Germinal center (tissue), 1 donor: ENCODE measurements at regions not wholly inside any gene's neighbourhood (a gene's known extent, or its start where the extent isn't known, plus 50 kb on each side); places are given as distances from the start of the nearest gene placed in this dataset.

Experiments used
- DNase-seq: peaks from one replicate; pipeline ENCODE4 v3.0.0; 2012; ENCODE audit warnings: mixed read lengths, low spot score

DNA sequence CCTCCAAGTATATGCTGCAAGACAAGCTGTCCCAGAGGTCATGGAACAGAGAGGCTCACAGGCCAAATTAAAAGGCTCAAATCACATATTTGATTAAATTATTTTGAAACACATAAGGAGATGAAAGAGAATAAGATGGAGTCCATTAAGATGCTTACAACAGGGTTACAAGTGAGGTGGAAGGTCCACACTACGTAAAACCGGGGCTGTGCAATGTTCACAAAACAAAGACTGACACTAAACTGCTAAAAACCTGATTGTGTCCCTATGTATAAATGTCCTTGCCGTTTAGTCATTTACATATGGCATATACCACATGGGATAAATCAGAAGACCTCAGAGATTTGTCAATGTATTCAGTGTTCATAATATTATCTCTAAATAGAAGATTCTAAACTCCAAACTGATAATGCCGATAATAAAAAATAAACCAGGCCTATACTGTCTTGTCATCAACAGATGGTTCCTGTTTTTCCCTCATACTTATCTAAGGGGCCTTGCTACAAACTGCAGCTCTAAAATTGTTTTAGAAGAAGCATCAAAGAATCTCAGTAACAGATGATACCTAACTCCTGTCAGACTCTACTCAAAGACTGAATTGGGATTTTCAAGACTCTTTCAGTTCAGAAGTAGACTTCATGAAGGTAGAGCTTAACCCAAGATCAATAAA lies 51.8 kb upstream of the RIPOR2 start:
- DNase-seq = no peak

DNA sequence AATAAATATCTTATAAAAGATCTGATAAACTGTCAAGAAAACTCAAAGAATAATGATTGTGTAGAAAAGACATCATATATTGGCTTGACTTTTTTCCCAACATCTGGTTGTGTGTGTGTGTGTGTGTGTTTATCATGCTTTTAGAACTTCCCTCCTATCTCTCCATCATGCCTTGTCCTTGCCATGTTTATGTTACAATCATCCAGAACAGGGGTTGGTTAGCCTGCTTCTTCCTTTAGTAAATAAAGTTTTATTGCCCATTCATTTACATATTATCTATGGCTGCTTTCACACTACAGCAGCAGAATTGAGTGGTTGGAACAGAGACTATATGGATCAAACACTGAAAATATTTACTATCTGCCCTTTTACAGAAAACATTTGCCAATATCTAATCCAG lies 52.8 kb upstream of the RIPOR2 start:
- DNase-seq = no peak

DNA sequence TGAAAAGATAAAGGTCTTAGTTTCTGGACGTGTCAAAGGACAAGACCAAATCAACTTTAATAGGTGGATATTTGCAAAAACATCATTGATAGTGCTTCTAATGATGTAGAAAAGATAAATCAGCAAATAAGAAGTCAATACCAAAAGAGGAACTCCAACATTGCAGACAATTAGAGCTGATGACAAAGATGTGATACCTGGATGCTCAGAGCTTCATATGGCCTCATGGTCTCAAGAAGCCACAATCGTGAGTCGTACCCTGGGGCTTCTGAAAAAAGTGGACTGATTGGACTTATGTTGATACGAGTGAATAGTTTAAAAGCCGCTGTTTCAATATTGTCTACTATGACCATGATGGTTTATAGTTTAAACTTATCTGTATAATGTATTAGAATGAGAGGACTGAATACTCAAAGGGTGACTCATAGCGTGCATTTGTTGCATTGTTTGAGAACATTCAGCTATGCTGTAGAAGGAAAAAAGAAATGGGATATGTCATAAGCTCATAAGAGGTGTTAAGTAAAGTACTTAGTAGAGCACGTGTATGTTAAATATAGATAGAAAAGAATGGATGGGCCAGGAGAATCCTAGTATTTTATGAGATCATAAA lies 54.6 kb upstream of the RIPOR2 start:
- no peak for DNase-seq

DNA sequence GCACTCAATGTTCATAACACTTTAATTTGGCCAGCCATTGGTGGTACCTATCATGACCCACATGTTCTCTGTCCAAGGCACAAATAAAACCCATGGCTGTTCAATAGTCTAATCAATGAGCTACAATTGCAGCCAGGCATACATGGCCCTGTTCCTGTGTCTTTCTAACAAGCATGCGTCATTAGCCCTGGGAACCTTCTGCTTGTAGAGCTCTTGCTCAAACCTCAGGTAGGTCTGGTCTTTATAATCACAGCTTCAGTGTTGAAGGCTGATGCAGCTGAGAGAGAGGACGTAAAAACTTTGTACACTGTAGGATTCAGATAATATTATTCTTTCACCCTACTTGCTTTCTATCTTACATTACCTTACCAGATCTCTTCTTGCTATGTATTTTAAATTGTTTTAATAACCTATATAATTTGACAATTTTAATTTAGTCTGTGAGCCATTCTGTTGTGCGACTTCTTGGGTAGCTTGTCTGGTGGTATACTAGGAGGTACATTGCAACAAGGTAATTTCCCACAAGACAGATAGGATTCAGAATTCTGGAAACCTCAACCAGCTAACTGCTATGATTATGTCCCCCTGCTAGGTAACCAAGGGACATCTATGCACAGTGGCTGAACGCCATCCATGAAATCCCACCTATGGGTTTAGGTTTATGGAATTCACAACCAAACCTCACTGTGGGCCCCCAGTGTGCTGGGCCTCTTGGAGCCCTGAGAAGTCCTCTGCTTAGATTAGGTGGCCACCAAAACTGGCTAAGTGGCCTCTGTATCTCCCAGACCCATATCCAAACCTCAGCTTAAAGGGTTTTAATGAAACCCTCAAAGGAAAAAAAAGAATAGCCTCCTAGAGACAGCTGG lies 55.4 kb upstream of the RIPOR2 start:
- no peak for DNase-seq

DNA sequence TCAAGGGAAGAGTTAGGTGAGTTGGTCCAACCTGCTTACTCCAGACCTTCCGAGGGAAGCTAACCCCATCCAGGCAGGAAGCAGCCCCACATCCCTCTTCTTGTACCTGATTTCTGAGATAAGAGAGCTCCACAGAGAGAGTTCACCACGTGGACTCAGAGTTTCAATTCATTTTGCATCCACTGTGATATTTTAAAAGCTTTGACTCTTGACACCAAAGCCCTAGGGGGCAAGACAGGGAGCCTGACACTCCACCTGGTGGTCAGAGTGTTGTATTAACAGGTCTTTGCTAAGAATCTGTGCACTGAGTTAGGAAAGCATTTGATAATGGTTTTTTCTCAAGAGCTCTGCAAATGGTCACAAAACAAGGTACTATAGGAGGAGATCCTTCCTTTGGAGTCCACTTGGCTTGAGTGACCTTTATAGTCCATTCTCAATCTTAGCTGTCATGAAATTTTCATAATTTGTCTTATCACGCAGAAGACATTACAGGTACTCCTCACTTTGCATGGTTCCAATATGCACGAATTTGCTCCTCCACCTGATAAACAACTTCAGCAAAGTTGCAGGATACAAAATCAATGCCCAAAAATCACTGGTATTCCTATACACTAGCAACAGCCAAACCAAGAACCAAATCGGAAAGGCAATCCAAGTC lies 56.2 kb upstream of the RIPOR2 start:
- DNase-seq = peak; percentile 75

DNA sequence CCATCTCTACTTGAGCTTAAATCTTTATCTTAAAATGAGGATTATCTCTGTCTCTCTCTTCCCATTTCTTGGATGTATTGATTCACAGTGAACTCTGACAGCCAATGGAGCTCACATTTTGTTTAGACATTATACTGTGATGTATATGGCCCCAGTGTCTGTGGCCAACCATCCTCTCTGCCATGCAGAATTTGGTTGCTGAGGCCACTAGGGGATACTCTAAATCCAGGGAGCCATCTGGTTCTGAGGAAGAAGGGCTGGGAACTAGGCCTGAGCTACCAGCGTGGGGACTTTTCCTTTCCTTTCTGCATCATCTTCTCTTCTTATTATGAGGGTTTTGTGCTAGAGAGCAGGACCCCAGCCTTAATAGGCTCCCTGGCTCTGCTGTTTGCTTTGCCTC lies 59.1 kb upstream of the RIPOR2 start:
- DNase-seq = no peak

DNA sequence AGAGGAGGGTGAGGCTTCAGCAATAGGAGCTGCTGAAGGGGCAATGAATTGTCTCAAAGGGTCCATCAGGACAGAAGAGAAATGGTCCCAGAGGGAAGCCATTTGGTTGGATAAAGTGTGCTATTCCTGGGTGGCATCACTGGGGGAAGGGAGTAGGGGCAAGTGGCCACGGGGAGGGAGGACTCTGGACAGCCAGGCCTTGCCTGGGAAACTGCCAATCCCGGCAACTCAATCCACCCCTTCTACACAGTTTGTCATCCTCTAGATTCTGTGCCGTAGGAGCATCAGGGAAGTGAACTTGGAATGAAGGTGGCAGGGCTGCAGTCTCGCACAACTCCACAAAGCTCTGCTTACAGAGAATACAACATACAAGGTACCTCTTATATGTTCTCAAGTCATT lies 59.5 kb upstream of the RIPOR2 start:
- DNase-seq = no peak

DNA sequence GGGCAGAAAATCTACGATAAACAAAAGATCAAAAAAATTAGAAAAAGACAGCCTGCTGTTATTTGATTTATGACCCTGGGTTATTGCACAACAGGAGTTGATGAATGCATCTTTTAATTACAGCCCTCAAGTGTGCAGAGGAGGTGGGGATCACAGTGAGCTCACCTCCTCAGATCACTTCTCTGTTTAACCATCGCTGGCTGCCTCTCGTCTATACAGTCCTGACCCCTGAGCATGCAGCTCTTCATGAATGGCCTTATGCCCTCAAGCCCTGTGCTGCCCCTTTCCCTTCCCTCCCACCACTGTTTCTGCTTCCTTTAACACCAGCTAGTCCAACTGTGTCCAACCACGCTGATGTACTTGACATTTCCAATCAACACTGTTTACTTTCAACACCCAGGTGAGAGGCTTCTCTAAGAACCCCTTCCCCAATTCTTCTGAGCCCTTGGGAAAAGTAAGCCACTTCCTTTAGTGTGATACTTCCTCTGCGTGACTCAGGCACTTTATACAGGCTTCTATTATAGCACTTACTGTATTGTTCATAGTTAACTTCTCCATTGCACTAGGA lies 60.6 kb upstream of the RIPOR2 start:
- no peak for DNase-seq

DNA sequence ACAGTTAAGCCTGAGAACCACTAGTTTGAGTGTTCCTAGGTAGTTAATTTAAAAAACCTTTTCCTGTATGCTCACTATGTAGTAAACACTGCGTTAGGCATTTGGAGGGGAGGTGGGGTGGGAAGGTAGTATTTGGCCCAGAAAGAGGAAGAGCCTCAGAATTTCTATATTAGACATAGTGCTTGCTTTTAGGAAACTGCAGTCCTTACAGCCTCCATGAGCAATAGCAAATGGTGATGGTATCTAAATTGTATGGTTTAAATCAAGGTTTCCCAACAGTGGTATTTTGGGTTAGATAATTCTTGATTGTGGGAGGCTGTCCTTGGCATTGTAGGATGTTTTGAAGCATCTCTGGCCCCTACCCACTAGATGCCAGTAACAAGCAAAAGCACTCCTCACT lies 61.5 kb upstream of the RIPOR2 start:
- DNase-seq = no peak

DNA sequence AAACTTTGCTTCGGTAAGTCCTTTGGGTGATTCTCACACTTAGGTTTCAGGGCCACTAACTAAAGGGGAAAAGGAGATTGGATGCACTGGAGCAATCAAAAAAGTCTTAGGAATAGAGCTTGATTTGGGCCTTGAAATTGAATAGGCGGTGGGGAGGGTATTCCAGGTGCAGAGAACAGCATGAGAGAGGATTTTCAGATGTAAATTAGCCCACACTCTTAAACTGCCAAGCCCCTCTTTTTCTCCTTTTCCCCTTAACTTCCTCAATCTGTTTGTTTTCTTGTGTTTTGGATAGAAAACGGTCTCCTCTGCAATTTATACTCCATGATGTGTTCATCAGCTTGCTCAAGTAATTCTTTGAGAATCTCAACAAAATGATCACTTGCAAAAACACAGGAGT lies 62.1 kb upstream of the RIPOR2 start:
- DNase-seq = no peak

DNA sequence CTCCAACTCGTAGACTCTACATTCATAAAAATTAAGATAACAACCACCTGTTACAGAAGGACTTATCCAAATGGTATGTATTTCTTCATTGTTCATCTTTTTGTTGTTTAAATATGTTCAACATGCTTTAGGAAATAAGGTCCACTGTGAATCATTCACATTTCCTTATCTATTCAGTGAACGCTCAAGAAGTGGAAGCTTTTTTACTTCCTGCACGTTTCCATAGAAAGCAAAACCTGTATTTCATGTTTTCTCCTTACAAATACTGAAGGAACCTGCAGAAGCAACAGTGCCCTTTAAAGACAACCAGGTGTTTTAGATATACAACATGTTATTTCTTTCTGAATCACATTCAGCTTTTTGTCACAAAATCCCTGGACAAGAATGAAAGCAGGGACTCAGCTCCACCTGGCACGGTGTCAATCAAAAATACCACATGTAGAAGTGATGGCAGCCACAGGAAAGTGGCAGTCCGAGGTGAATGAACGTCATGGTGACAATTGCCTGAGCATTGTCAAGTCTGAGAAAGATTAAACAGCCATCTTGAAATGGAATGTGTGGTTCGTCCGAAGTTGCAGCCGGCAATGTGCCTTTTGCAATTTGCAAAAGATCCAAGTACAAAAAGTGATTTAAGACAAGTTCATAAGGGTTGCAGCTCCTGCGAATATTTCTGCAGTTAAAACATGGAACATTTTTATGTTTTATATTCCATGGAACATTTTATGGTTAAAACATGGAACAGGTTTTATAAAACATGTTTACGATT lies 66.7 kb upstream of the RIPOR2 start:
- DNase-seq = no peak

DNA sequence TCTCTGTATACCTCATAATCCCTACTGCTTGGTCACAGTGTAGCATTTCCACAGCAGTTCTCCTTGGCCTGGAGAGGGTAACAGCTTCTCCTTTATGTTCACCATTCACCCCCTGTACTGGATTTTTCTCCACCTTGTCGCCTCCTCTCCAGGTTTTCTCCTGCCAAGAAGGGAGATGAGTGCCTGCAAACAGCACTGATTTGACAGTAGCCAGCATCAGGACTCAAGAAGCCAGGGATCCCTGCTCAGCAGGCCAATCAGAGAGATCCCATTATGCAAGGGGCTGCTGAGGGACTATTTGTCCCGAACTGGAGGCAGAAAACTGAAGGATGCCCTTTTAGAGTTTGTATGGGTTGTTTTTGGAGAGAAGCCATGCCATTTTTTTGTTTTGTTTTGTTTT lies 68.6 kb upstream of the RIPOR2 start:
- DNase-seq = no peak

DNA sequence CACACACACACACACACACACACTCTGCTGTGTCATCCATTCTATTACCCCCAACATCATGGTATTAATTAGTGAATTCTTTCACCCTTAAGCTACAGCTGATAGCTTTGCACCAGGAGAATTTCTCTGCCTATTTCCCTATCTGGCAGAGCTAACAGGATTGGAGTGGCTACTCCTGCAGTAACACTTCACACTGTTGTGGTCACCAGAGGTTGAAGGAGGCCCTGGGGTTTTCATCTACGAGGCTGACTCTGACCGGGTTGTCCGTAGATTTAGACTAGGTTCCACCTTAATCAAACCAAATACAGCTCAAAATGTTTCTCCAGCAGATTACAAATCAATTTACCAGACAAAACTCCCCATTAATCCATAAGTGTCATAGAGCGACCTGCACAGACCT lies 69.2 kb upstream of the RIPOR2 start:
- no peak for DNase-seq

DNA sequence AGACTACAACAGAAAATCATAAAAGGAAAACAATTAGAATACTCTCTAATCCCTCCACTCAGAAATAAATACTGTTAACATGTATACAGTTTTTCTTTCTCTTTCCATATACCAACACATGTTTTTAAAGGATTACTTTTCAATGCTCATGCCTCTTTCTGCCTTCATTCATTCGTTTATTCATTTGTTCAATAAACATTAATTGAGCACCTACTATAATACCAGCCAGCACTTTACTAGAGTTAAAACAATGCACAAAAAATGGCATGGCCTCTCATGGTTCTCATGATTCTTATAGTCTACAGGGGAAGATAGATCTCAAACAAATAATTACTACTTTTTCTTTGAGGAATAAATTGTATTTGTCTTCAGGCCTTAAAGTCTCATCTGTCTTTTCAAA lies 70.3 kb upstream of the RIPOR2 start:
- DNase-seq = no peak

DNA sequence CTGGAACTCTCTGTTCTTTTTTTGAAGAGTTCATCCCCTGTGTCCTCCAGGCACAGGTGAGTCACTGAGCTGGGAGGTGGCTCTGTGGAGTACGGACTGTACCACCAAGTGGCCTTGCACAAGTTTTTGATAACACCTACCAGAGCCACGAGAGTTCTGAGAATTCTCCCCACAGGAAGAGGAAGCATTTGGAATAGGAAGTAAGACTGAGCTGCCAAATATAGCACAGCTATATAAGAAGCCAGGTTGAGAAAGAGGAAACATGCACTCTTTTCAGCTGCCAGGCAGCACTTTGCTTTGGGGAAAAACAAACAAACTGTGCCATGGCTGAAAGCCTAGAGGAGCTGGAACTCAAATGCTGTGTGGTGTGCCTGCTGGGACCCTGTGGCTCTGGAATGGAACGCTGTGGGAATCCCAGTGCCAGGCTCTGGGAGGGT lies 70.8 kb upstream of the RIPOR2 start:
- DNase-seq = peak; percentile 67

DNA sequence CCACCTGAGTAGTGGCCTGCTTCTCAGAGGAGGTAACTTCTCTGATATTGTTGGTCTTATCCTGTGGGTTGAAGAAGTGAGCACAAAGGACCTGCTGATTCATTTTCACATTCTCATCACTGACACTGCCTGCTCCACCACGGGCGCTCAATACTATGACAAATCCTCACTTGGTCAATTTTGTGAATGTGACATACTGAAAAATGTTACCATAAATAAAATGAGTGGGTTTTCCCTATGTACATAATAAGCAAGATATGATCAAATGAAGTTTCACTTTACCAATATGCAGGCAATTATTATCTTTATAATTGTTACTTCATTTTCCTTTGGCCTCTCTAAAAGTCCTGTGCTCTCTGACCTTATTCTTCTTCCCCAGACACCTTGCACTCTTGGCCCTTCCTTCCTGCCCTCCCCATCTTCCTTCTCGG lies 71.5 kb upstream of the RIPOR2 start:
- no peak for DNase-seq

DNA sequence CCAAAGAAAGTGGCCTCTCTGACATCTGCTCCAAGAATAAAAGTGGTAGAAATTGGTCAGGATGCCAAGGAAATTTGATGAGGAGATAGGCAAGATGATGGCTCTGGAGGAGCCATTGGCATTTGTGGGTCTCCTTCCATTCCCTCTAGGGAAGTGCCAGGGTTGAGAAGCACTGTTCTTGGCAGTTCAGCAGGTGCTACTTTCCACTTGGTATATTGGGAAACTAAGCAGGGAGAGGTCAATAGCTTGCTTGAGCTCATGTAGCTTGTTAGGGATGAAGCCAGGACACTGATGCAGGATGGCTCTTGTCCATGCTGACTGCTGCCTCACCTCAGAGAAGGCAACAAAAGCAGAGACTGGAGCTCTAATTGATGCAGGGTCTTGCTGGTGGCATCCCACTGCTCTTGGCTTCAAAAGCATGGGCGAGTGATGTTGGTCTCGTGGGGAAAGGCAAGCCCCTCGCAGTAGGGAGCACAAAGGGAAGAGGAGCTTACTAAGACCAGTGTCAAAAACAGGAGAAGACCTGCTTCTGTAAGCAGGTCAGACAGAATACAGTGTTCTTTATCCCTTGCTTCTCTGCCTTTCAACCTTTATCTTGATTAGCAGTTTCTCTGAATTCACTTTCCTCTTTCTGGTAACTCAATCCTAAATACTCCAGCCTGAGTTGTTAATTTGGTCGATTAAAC lies 73.1 kb upstream of the RIPOR2 start:
- DNase-seq = no peak

DNA sequence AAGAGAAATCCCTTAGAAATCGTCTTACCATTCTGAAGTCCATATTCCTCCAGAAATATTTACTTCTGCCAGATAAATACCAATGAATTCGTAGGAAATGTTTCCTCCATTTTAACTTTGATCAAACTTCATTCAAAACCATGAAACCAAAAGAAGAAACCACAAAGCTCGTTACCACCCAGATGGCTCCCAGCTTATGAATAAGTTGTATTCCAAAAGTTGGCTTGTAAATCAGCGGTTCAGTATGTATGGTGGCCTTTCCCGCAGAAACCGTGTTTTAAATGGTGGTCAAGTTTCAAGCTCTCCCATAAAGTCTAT lies 73.6 kb upstream of the RIPOR2 start:
- no peak for DNase-seq

DNA sequence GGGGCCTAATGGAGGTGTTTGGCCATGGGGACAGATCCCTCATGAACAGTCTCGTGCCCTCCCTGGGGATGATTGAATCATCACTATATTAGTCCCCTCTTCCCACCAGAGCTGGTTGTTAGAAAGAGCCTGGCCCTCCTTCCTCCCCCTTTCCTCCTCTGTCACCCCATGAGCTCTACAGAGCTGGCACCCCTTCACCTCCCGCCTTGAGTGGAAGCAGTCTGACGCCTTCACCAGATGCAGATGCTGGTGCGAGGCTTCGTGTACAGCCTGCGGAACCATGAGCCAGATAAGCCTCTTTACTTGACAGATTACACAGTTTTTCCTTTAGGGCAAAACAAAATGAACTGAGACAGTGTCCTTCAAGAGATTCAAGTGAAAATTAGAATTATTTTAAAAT lies 74.4 kb upstream of the RIPOR2 start:
- no peak for DNase-seq

DNA sequence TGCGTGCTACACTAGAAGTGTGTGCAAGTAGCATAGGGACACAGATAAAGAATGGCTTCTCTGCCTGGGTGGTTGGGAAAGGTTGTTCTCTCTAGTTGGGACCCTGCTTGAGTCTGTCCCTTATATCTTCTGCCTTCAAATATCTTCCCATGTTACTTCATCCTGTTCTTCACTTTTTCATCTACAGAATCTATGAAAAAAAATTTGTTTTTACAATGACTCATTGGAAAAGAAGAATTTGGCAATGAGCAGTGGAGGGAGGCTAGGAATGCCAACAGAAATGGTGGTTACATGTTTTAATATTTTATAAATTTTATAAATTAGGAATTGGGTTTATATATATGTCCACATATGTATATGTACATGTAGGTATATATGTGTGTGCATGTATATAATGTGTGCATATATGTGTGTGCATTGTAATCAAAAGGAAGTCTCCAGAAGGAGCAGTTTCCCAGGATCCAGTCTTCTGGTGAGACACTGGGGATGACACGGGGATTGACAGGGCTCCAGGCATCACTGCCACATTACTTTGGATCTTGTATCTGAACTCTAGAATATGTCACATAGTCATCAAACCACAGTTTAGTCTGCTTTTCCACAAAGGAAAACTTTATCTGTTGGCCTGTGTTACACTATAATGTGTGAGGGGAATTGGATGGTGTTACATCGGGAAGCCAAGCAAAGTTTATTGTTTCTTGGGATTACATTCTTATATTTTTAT lies 75.3 kb upstream of the RIPOR2 start:
- no peak for DNase-seq
